IPS-11a (cell line): ENCODE measurements at regions not wholly inside any gene's neighbourhood (a gene's known extent, or its start where the extent isn't known, plus 50 kb on each side); places are given as distances from the start of the nearest gene placed in this dataset.

ENCODE experiments used
- H3K4me3 ChIP-seq: one replicate; pipeline ENCODE4 v1.5.1; 2013; ENCODE audit warnings: low read depth, low read length, control low read depth

- H3K4me3 ChIP-seq = no peak overlapping the region
Measured at GRCh38 chr12:98048326-98048725, 467.1 kb upstream of the TMPO start.

GRCh38 chr12:98053202-98053601 is 462.2 kb upstream of the TMPO start:
- H3K4me3 ChIP-seq = no peak overlapping the region

GRCh38 chr12:98057701-98058100 is 457.7 kb upstream of the TMPO start:
- H3K4me3 ChIP-seq = no peak overlapping the region

- H3K4me3 ChIP-seq = no peak overlapping the region
Measured at GRCh38 chr12:98058213-98058612, 457.2 kb upstream of the TMPO start.

- no peak overlapping the region for H3K4me3 ChIP-seq
Measured at GRCh38 chr12:98058838-98059237, 456.6 kb upstream of the TMPO start.

- no peak overlapping the region for H3K4me3 ChIP-seq
Measured at GRCh38 chr12:98059659-98060343, 455.6 kb upstream of the TMPO start.

GRCh38 chr12:98060411-98060810 is 455.0 kb upstream of the TMPO start:
- no peak overlapping the region for H3K4me3 ChIP-seq

- no peak overlapping the region for H3K4me3 ChIP-seq
Measured at GRCh38 chr12:98062464-98063245, 452.7 kb upstream of the TMPO start.

- no peak overlapping the region for H3K4me3 ChIP-seq
Measured at GRCh38 chr12:98064501-98064900, 450.9 kb upstream of the TMPO start.

GRCh38 chr12:98067795-98068194 is 447.6 kb upstream of the TMPO start:
- H3K4me3 ChIP-seq = no peak overlapping the region

- H3K4me3 ChIP-seq = no peak overlapping the region
Measured at GRCh38 chr12:98073610-98074009, 441.8 kb upstream of the TMPO start.

GRCh38 chr12:98074286-98074685 is 441.1 kb upstream of the TMPO start:
- H3K4me3 ChIP-seq = no peak overlapping the region

GRCh38 chr12:98084391-98084790 is 431.0 kb upstream of the TMPO start:
- no peak overlapping the region for H3K4me3 ChIP-seq

- H3K4me3 ChIP-seq = no peak overlapping the region
Measured at GRCh38 chr12:98085046-98085755, 430.2 kb upstream of the TMPO start.

GRCh38 chr12:98090731-98091130 is 424.7 kb upstream of the TMPO start:
- no peak overlapping the region for H3K4me3 ChIP-seq

- H3K4me3 ChIP-seq = no peak overlapping the region
Measured at GRCh38 chr12:98096436-98096835, 419.0 kb upstream of the TMPO start.

- H3K4me3 ChIP-seq = no peak overlapping the region
Measured at GRCh38 chr12:98106031-98106683, 409.2 kb upstream of the TMPO start.

GRCh38 chr12:98109266-98109665 is 406.1 kb upstream of the TMPO start:
- H3K4me3 ChIP-seq = no peak overlapping the region

- H3K4me3 ChIP-seq = no peak overlapping the region
Measured at GRCh38 chr12:98110536-98110935, 404.9 kb upstream of the TMPO start.

- no peak overlapping the region for H3K4me3 ChIP-seq
Measured at GRCh38 chr12:98113548-98113947, 401.8 kb upstream of the TMPO start.

- no peak overlapping the region for H3K4me3 ChIP-seq
Measured at GRCh38 chr12:98121963-98122362, 393.4 kb upstream of the TMPO start.
